AG04450 (cell line): ENCODE measurements at regions not wholly inside any gene's neighbourhood (a gene's known extent, or its start where the extent isn't known, plus 50 kb on each side); places are given as distances from the start of the nearest gene placed in this dataset.
A peak's percentile ranks its signal among the peaks of the same experiment; 100 is the strongest.

Experiments used
- CTCF ChIA-PET: fragments of 300-600, 350-600 bp; formaldehyde crosslinking; extraction: SDS; loops from one replicate; lab custom pipeline; 2022; ENCODE audit warnings: antibody characterized with exemption, inconsistent platforms; lab: Charles Lee
- POLR2A ChIA-PET: fragments of 350-600 bp; formaldehyde crosslinking; extraction: SDS; loops from one replicate; lab custom pipeline; 2021; ENCODE audit warnings: antibody characterized with exemption, inconsistent platforms; lab: Yijun Ruan, JAX
- DNase-seq: peaks from one replicate; pipeline ENCODE4 v3.0.0-alpha.2; 2011; ENCODE audit warnings: low read depth, low spot score
- H3K27ac ChIP-seq: one replicate; pipeline ENCODE4 v1.5.1; 2012; ENCODE audit warnings: low read depth, low read length, control low read depth
- H3K27me3 ChIP-seq: one replicate; pipeline ENCODE4 v1.6.0; 2012; ENCODE audit warnings: low read length; ENCODE audit not compliant: control insufficient read depth, insufficient read depth
- H3K4me3 ChIP-seq: 2 replicates; pipeline ENCODE4 v1.5.1; 2011; ENCODE audit warnings: mild to moderate bottlenecking, low read depth, low read length, control low read depth
- H3K9me3 ChIP-seq: 2 replicates; pipeline ENCODE4 v1.5.1; 2012; ENCODE audit warnings: low read length; ENCODE audit not compliant: control insufficient read depth, insufficient read depth
- CTCF ChIP-seq: IDR thresholded peaks from 2 replicates; pipeline ENCODE4 v1.5.1; 2011; ENCODE audit warnings: low read depth, low read length, control low read depth, inconsistent platforms

- no peak for TF ChIP-seq CTCF
- H3K4me3 ChIP-seq = no peak overlapping the region
- ChIA-PET CTCF (interaction anchor here (0.6 to 2.5 kb wide), 3 partner anchors 13 to 1673 kb away, joined by 3 to 19 read pairs (median 5); no protein-coding TSS in a partner anchor), POLR2A (no interaction called here)
- H3K27ac ChIP-seq = no peak overlapping the region
- H3K27me3 ChIP-seq = peaks cover 2% of the 10 kb centered on the region
- DNase-seq = no peak
- H3K9me3 ChIP-seq = no peaks in the 10 kb centered on the region
Observed at GRCh38 chr1:50350421-50350820, 72.8 kb downstream of the DMRTA2 start.

GRCh38 chr1:50349242-50349565 is 74.0 kb downstream of the DMRTA2 start:
- POLR2A ChIA-PET = no interaction called here
- Histone ChIP-seq H3K27ac (no peak overlapping the region), H3K9me3 (no peaks in the 10 kb centered on the region), H3K27me3 (peaks cover 2% of the 10 kb centered on the region), H3K4me3 (no peak overlapping the region)
- CTCF ChIA-PET = interaction anchor here (0.5 to 2.5 kb wide), 10 partner anchors 10 to 1672 kb away, joined by 3 to 19 read pairs (median 4); no protein-coding TSS in a partner anchor
- TF ChIP-seq CTCF = no peak
- no peak for DNase-seq

- Histone ChIP-seq H3K9me3 (no peaks in the 10 kb centered on the region), H3K27me3 (peaks cover 2% of the 10 kb centered on the region), H3K27ac (no peak overlapping the region), H3K4me3 (no peak overlapping the region)
- CTCF ChIA-PET = interaction anchor here (0.5 to 2.5 kb wide), 11 partner anchors 9 to 1671 kb away, joined by 3 to 19 read pairs (median 3); no protein-coding TSS in a partner anchor
- POLR2A ChIA-PET = no interaction called here
- DNase-seq = peak; percentile 46
- TF ChIP-seq CTCF = peak; percentile 86
Observed at GRCh38 chr1:50348449-50349241, 74.6 kb downstream of the DMRTA2 start.

- no peaks in the 10 kb centered on the region for H3K9me3 ChIP-seq
- CTCF ChIA-PET = interaction anchor here (0.9 to 2.5 kb wide), 9 partner anchors 9 to 1670 kb away, joined by 3 to 19 read pairs (median 3); no protein-coding TSS in a partner anchor
Observed at GRCh38 chr1:50347933-50348332, 75.3 kb downstream of the DMRTA2 start.

More at GRCh38 chr1:50347933-50348332, 75.3 kb downstream of the DMRTA2 start:
- POLR2A ChIA-PET = no interaction called here
- Histone ChIP-seq H3K27me3 (peaks cover 2% of the 10 kb centered on the region), H3K4me3 (no peak overlapping the region), H3K27ac (no peak overlapping the region)
- TF ChIP-seq CTCF = no peak
- DNase-seq = no peak
